GM23338 (cell line): ENCODE measurements at regions not wholly inside any gene's neighbourhood (a gene's known extent, or its start where the extent isn't known, plus 50 kb on each side); places are given as distances from the start of the nearest gene placed in this dataset.

ENCODE experiments used
- ATAC-seq: fragments of 200-7000 bp; cut with Tn5 transposase; 3 replicates; pipeline ENCODE4 v1.9.1; 2020
- DNase-seq: peaks from one replicate; pipeline ENCODE4 v3.0.0-alpha.2; 2015; ENCODE audit warnings: low spot score
- H2AFZ ChIP-seq: fragments of 200-600 bp; sonication (generic); 2 replicates; pipeline ENCODE4 v1.8.0; 2016; ENCODE audit warnings: antibody characterized with exemption, mild to moderate bottlenecking, moderate library complexity
- H3F3A ChIP-seq: fragments of 200-600 bp; sonication (generic); replicated peaks from 2 replicates; pipeline ENCODE4 v1.8.0; 2017; ENCODE audit warnings: antibody characterized with exemption, mixed run types, low read depth
- H3K27ac ChIP-seq: fragments of 200-600 bp; sonication (generic); 2 replicates; pipeline ENCODE4 v1.6.1; 2016; ENCODE audit warnings: low read depth
- H3K27me3 ChIP-seq: fragments of 200-600 bp; sonication (generic); 2 replicates; pipeline ENCODE4 v1.8.0; 2016; ENCODE audit warnings: mild to moderate bottlenecking, mixed run types, moderate library complexity; ENCODE audit not compliant: insufficient read depth
- H3K36me3 ChIP-seq: fragments of 200-600 bp; sonication (generic); 2 replicates; pipeline ENCODE4 v1.8.0; 2016; ENCODE audit warnings: mild to moderate bottlenecking; ENCODE audit not compliant: insufficient read depth
- H3K4me1 ChIP-seq: fragments of 200-600 bp; sonication (generic); 2 replicates; pipeline ENCODE4 v1.8.0; 2016; ENCODE audit warnings: mild to moderate bottlenecking, moderate library complexity; ENCODE audit not compliant: insufficient read depth
- H3K4me2 ChIP-seq: fragments of 200-600 bp; sonication (generic); 2 replicates; pipeline ENCODE4 v1.7.1; 2017; ENCODE audit warnings: mixed run types
- H3K4me3 ChIP-seq: fragments of 200-600 bp; sonication (generic); 2 replicates; pipeline ENCODE4 v1.6.1; 2016; ENCODE audit warnings: mixed run types
- H3K79me2 ChIP-seq: fragments of 200-600 bp; sonication (generic); replicated peaks from 2 replicates; pipeline ENCODE4 v1.8.0; 2017; ENCODE audit warnings: mild to moderate bottlenecking; ENCODE audit not compliant: insufficient read depth
- H3K9me2 ChIP-seq: fragments of 200-600 bp; sonication (generic); 2 replicates; pipeline ENCODE4 v1.8.0; 2017; ENCODE audit not compliant: insufficient read depth
- H4K20me1 ChIP-seq: fragments of 200-600 bp; sonication (generic); replicated peaks from 2 replicates; pipeline ENCODE4 v1.8.0; 2017; ENCODE audit warnings: mild to moderate bottlenecking; ENCODE audit not compliant: insufficient read depth
- H3K27ac Mint-ChIP-seq: 2 replicates; pipeline ENCODE4 v1.8.0; 2020; ENCODE audit warnings: inconsistent platforms, mild to moderate bottlenecking, moderate library complexity, mixed read lengths
- H3K27me3 Mint-ChIP-seq: 3 replicates; pipeline ENCODE4 v1.8.0; 2022; ENCODE audit warnings: low read depth, mild to moderate bottlenecking, moderate library complexity, mixed read lengths, inconsistent platforms; ENCODE audit not compliant: insufficient read depth, poor library complexity
- H3K36me3 Mint-ChIP-seq: 3 replicates; pipeline ENCODE4 v1.8.0; 2021; ENCODE audit warnings: low read depth, mild to moderate bottlenecking, inconsistent platforms, moderate library complexity, mixed read lengths
- H3K4me1 Mint-ChIP-seq: 3 replicates; pipeline ENCODE4 v1.8.0; 2020; ENCODE audit warnings: mild to moderate bottlenecking, inconsistent platforms, mixed read lengths
- H3K4me3 Mint-ChIP-seq: 3 replicates; pipeline ENCODE4 v1.8.0; 2021; ENCODE audit warnings: moderate library complexity, mild to moderate bottlenecking, inconsistent platforms, mixed read lengths
- H3K9me3 Mint-ChIP-seq: 3 replicates; pipeline ENCODE4 v1.8.0; 2020; ENCODE audit warnings: moderate library complexity, mild to moderate bottlenecking, inconsistent platforms, mixed read lengths
- CREB1 ChIP-seq: fragments of 250-450 bp; sonication (Bioruptor Pico); IDR thresholded peaks from 2 replicates; pipeline ENCODE4 v1.5.0; 2020; ENCODE audit warnings: low read depth, mild to moderate bottlenecking, moderate library complexity
- ETS1 ChIP-seq: IDR thresholded peaks from 2 replicates; pipeline ENCODE4 v1.6.1; 2016; ENCODE audit warnings: antibody characterized with exemption
- EZH2phosphoT487 ChIP-seq: fragments of 200-600 bp; sonication (generic); IDR thresholded peaks from one replicate; pipeline ENCODE4 v1.8.1; 2018; ENCODE audit warnings: antibody characterized with exemption; ENCODE audit not compliant: unreplicated experiment
- JUNB ChIP-seq: IDR thresholded peaks from one replicate; pipeline ENCODE4 v1.6.1; 2016; ENCODE audit warnings: antibody characterized with exemption; ENCODE audit not compliant: unreplicated experiment
- NANOG ChIP-seq: IDR thresholded peaks from 2 replicates; pipeline ENCODE4 v1.6.1; 2016; ENCODE audit warnings: antibody characterized with exemption, borderline replicate concordance
- POLR2AphosphoS5 ChIP-seq: IDR thresholded peaks from 2 replicates; pipeline ENCODE4 v1.6.1; 2016; ENCODE audit warnings: antibody characterized with exemption, low read depth
- REST ChIP-seq: IDR thresholded peaks from one replicate; pipeline ENCODE4 v1.6.1; 2018; ENCODE audit warnings: antibody characterized with exemption; ENCODE audit not compliant: unreplicated experiment
- STAT1 ChIP-seq: IDR thresholded peaks from one replicate; pipeline ENCODE4 v1.6.1; 2016; ENCODE audit warnings: antibody characterized with exemption; ENCODE audit not compliant: unreplicated experiment
- ZNF114 ChIP-seq: fragments of 250-450 bp; sonication (Bioruptor Pico); IDR thresholded peaks from 2 replicates; pipeline ENCODE4 v1.5.0; 2020; ENCODE audit warnings: mild to moderate bottlenecking, moderate library complexity
- ZNF331 ChIP-seq: fragments of 250-450 bp; sonication (Bioruptor Pico); IDR thresholded peaks from 2 replicates; pipeline ENCODE4 v1.5.0; 2020; ENCODE audit warnings: low read depth, mild to moderate bottlenecking, moderate library complexity
- ZNF462 ChIP-seq: fragments of 250-450 bp; sonication (Bioruptor Pico); IDR thresholded peaks from 2 replicates; pipeline ENCODE4 v1.5.0; 2020; ENCODE audit warnings: mild to moderate bottlenecking, moderate library complexity

GRCh38 chr9:93786204-93786603 lies 169.0 kb downstream of the BARX1 start:
- Histone ChIP-seq H3K27ac (no peak overlapping the region), H2AFZ (no peak overlapping the region), H3K36me3 (no peaks in the 10 kb centered on the region), H4K20me1 (no peaks in the 10 kb centered on the region), H3K9me2 (no peaks in the 10 kb centered on the region), H3F3A (no peaks in the 10 kb centered on the region), H3K27me3 (no peaks in the 10 kb centered on the region), H3K4me1 (no peaks in the 10 kb centered on the region), H3K4me3 (no peak overlapping the region), H3K79me2 (no peaks in the 10 kb centered on the region), H3K4me2 (no peak overlapping the region)
- ATAC-seq: no peak
- Mint-ChIP-seq H3K4me1 (no peaks in the 10 kb centered on the region), H3K4me3 (no peak overlapping the region), H3K9me3 (peaks cover 11% of the 10 kb centered on the region; the same call in 2 of the 3 replicates), H3K27me3 (no peaks in the 10 kb centered on the region), H3K36me3 (no peaks in the 10 kb centered on the region; the same call in 2 of the 3 replicates), H3K27ac (no peak overlapping the region)
- DNase-seq: no peak
- no peak for TF ChIP-seq ZNF331 (CRISPR knock-in tag)
- TF ChIP-seq EZH2phosphoT487: no peak
- no peak for TF ChIP-seq REST
- no peak for TF ChIP-seq STAT1
- TF ChIP-seq ETS1: no peak
- TF ChIP-seq ZNF114: no peak
- TF ChIP-seq CREB1 (CRISPR knock-in tag): no peak
- TF ChIP-seq NANOG: no peak
- TF ChIP-seq JUNB: no peak

GRCh38 chr9:93776873-93777272 lies 178.3 kb downstream of the BARX1 start:
- H3K4me3 Mint-ChIP-seq: no peak overlapping the region
- TF ChIP-seq ZNF331 (CRISPR knock-in tag) (no peak), STAT1 (no peak), POLR2AphosphoS5 (no peak), ZNF462 (no peak)

More at GRCh38 chr9:93776873-93777272, 178.3 kb downstream of the BARX1 start:
- Histone ChIP-seq H2AFZ (no peak overlapping the region), H3K27ac (no peak overlapping the region), H3K27me3 (no peaks in the 10 kb centered on the region), H3K9me2 (no peaks in the 10 kb centered on the region), H3K4me2 (no peak overlapping the region), H3K4me3 (no peak overlapping the region), H4K20me1 (no peaks in the 10 kb centered on the region), H3K79me2 (no peaks in the 10 kb centered on the region), H3K4me1 (no peaks in the 10 kb centered on the region), H3F3A (no peaks in the 10 kb centered on the region), H3K36me3 (no peaks in the 10 kb centered on the region)
- no peaks in the 10 kb centered on the region for H3K9me3 Mint-ChIP-seq
- H3K27me3 Mint-ChIP-seq: no peaks in the 10 kb centered on the region
- ATAC-seq (no peak), DNase-seq (no peak)
- no peaks in the 10 kb centered on the region; the same call in 2 of the 3 replicates for H3K4me1 Mint-ChIP-seq
- no peaks in the 10 kb centered on the region for H3K36me3 Mint-ChIP-seq
- no peak overlapping the region for H3K27ac Mint-ChIP-seq
